ENCODE measurements at regions not wholly inside any gene's neighbourhood (a gene's known extent, or its start where the extent isn't known, plus 50 kb on each side); places are given as distances from the start of the nearest gene placed in this dataset.
"Not testable (repeated sequence)": the region's sequence is repeated elsewhere in the genome, so short reads cannot be mapped to it uniquely, and the experiment has no call there.

DNA sequence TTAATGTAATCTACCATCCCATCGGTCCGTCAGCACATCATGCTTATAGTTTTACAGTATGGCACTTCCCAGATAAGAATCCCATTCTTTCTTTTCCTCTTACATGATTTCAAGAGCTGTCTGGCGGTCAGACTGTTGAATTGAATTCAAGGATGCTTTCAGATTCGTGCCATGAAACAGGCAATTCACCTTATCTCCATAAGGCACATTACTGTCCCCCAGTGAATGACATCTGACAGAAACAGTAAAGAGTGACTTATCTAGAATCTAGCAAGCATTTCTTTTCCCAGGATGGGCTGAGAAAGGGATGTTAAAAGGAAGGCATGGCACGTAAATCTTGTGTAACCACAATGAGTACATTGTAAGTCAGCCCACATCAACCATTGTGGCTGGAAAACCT, 61.1 kb upstream of the SEM1 start:
- TF ChIP-seq, protein P1, sequence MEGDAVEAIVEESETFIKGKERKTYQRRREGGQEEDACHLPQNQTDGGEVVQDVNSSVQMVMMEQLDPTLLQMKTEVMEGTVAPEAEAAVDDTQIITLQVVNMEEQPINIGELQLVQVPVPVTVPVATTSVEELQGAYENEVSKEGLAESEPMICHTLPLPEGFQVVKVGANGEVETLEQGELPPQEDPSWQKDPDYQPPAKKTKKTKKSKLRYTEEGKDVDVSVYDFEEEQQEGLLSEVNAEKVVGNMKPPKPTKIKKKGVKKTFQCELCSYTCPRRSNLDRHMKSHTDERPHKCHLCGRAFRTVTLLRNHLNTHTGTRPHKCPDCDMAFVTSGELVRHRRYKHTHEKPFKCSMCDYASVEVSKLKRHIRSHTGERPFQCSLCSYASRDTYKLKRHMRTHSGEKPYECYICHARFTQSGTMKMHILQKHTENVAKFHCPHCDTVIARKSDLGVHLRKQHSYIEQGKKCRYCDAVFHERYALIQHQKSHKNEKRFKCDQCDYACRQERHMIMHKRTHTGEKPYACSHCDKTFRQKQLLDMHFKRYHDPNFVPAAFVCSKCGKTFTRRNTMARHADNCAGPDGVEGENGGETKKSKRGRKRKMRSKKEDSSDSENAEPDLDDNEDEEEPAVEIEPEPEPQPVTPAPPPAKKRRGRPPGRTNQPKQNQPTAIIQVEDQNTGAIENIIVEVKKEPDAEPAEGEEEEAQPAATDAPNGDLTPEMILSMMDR (IDR thresholded peaks at IDR 0.05; ENCODE audit: borderline replicate concordance, control extremely low read depth, extremely low read depth, insufficient read depth, missing control alignments): no peak
- in situ Hi-C loops (cut with MboI; ENCODE audit: low sequenced_read_pairs, unreplicated experiment): no loop called here
- no peak for DNase-seq (ENCODE audit: low spot score)

DNA sequence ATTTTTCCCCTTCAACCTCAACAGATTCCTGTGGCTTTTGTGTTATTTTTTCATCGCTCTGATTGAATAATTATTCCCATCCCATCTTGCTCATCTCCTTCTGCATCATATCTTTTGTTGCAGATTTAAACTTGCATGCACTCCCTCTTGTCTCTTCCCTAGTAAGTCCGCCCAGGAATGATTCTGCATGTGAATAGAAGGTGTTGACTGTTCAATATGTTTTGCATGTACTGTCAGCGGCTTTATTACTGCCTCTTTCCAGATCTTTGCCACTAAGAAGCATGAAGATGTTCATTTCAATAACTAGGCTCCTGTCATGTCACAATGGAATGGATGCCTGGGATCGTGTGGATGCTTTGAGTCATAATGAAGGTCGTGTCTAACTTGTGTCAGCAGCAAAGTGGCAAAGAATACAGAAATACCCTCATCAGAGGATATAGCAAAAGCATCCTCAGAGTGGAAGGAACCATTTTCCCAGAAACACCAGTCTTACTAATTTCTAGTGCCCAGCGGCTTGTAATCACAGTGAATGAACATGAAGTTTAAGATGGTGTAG, 62.6 kb upstream of the SEM1 start:
- in situ Hi-C loops (cut with MboI; ENCODE audit: low sequenced_read_pairs, unreplicated experiment): no loop called here
- no peak for DNase-seq (ENCODE audit: low spot score)
- TF ChIP-seq, protein P1 (IDR thresholded peaks at IDR 0.05; ENCODE audit: borderline replicate concordance, control extremely low read depth, extremely low read depth, insufficient read depth, missing control alignments): no peak

DNA sequence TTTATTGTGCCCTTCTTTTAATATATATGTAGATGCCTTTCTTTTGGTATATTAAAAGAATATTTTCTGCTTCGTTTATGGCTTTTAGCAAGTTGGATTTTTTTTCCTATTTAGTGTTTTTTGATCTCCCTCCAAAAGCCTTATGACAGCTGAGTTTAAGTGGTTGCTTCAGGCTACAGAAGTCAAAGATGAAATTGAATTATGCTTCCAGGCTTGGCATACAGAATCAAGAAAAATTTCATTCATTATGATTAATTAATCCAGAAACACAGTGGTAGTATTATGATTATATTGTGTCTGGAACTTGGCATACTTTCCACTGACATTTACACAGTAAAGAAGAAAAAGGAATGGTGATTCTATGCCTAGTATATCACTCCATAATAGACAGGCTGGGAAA, 63.8 kb upstream of the SEM1 start:
- no peak for DNase-seq (ENCODE audit: low spot score)
- TF ChIP-seq, protein P1 (IDR thresholded peaks at IDR 0.05; ENCODE audit: borderline replicate concordance, control extremely low read depth, extremely low read depth, insufficient read depth, missing control alignments): no peak
- in situ Hi-C loops (cut with MboI; ENCODE audit: low sequenced_read_pairs, unreplicated experiment): no loop called here

DNA sequence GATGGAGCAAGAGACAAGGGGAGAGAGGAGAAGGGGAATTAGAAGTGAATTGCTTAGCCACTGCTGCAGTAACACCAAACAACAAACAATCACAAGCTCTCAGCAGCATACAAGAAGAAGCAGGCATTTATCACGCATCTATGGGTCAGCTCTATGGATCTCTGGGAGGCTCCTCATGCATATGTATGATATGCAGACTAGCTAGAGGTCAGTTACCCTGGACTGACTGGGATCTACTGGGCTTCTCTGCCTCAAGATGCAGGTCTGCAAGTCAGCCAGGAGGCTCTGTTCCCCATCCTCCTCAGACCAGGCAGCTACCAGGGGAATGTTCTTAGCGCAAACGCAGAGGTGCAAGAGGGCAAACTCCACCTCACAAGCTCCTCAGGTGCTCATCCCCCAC, 64.7 kb upstream of the SEM1 start:
- in situ Hi-C loops (cut with MboI; ENCODE audit: low sequenced_read_pairs, unreplicated experiment): no loop called here
- no peak for DNase-seq (ENCODE audit: low spot score)
- TF ChIP-seq, protein P1 (IDR thresholded peaks at IDR 0.05; ENCODE audit: borderline replicate concordance, control extremely low read depth, extremely low read depth, insufficient read depth, missing control alignments): no peak

DNA sequence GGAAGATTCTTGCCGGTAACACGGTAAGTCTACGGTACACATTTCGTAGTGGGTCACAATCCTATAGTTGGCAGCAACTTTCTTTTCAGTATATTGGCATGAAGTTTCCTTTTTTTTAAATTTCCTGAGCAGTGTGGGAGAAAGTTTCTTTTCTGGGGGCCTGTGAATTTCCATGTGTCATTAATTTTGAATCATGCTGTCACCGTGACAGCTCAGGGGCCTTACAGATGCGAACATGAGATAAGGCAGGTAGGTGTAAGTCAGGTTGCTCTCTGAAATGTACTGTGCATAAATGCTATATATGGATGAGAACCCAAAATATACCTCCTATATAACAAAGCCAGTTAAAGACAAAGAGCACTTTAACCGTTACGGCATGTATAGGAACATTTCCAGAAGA, 65.4 kb upstream of the SEM1 start:
- in situ Hi-C loops (cut with MboI; ENCODE audit: low sequenced_read_pairs, unreplicated experiment): no loop called here
- no peak for DNase-seq (ENCODE audit: low spot score)
- TF ChIP-seq, protein P1 (IDR thresholded peaks at IDR 0.05; ENCODE audit: borderline replicate concordance, control extremely low read depth, extremely low read depth, insufficient read depth, missing control alignments): no peak

DNA sequence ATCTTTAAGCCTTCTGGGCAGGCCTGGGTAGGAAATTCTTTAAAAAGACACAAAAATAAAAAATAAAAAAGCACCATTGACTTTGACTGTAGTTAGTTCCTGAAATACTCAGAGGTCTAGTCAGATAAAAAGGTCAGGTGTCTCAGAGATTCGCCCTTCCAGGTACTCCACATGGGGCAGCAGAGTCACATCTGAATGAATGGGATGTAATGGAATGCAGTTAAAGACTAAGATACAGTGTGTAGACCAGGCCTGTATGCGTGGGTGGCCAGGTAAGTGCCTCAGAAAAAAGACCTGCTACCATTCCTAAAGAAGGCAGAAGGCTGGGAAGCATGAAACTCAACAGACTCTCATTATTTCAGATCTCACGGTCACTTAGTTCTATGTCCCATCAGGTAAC, 68.6 kb upstream of the SEM1 start:
- in situ Hi-C loops (cut with MboI; ENCODE audit: low sequenced_read_pairs, unreplicated experiment): no loop called here
- DNase-seq (ENCODE audit: low spot score): no peak
- TF ChIP-seq, protein P1 (IDR thresholded peaks at IDR 0.05; ENCODE audit: borderline replicate concordance, control extremely low read depth, extremely low read depth, insufficient read depth, missing control alignments): no peak

DNA sequence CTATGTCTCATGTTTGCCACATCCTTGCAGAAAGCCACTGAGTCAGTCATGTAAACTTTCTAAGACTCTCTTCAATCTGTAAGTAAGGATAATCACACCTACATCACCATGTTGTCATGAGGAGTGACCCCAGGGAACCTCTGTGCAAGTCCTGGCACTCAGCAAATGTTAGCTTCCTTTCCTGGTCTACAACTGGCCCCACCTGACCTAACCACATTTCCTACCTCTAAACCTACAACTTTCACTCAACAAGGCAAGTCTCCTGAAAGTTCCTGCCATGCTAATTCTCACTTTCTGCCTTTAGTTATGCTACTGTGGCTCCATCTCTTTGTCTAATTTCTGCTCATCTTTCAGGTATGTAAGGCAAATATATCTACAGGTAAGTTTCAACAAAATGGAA, 72.3 kb upstream of the SEM1 start:
- no peak for DNase-seq (ENCODE audit: low spot score)
- TF ChIP-seq, protein P1 (IDR thresholded peaks at IDR 0.05; ENCODE audit: borderline replicate concordance, control extremely low read depth, extremely low read depth, insufficient read depth, missing control alignments): no peak
- in situ Hi-C loops (cut with MboI; ENCODE audit: low sequenced_read_pairs, unreplicated experiment): no loop called here

DNA sequence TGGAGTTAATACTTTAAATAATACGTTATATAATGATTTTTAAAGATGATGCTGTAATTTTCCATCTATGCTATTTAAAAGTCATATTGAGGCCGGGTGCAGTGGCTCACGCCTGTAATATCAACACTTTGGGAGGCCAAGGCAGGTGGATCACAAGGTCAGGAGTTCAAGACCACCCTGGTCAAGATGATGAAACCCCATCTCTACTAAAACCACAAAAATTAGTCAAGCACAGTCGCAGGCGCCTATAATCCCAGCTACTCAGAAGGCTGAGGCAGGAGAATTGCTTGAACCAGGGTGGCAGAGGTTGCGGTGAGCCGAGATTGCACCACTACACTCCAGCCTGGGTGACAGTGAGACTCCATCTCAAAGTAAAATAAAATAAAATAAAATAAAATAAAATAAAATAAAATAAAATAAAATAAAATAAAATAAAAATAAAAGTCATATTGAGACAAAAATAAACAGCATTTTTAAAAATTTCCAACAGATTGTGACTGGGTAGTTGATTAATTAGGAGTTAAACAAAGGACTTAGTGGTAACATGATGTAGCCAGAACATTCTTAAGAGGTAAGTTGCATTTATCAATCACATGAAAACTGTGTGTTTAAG, 73.1 kb upstream of the SEM1 start:
- DNase-seq (ENCODE audit: low spot score); in situ Hi-C loops (cut with MboI; ENCODE audit: low sequenced_read_pairs, unreplicated experiment): not testable (repeated sequence)
